ENCODE measurements at regions not wholly inside any gene's neighbourhood (a gene's known extent, or its start where the extent isn't known, plus 50 kb on each side); places are given as distances from the start of the nearest gene placed in this dataset.

DNA sequence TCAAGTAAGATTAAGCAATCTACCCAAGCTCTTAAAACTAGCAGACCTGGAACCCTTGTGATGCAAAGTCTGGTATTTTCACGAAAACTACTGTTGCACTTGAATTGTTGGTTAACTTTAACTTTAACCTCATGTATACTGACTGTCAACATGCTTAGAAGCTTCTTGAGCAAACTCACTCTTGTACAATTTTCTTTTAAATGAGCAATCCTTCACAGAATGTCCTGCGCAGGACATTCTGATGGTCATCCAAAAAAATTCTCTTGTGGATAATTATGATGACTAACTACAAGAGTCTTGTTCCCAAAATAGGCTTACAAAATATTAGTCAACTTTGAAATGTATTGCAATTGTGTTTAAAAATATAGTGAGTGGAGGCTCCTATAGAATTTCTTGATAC is 54.0 kb upstream of the PDE3A start:
- POLR2A ChIA-PET, result no interaction called here
- no peak for DNase-seq (ENCODE audit: extremely low spot score)

DNA sequence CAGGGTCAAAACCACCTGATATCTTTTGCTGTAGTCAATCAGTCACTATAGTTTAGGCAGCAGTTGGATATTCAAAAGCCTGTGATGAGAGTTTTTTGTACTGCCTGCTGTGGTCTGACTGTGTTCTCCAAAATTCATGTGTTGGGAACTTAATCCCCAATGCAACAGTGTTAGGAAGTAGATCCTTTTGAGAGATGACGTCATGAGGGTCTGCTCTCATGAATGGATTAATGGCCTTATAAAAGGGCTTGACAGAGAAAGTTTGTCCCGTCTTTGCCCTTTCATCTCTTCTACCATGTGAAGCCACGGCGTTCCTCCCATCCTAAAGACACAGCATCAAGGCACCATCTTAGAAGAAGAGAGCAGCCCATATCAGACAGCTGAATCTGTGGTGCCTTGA is 50.8 kb upstream of the PDE3A start:
- CTCF ChIA-PET, result interaction anchor here (0.9 kb wide), 1 partner anchor 22 kb away, joined by 3 read pairs; no protein-coding TSS in a partner anchor
- DNase-seq (ENCODE audit: extremely low spot score), result no peak
- POLR2A ChIA-PET, result no interaction called here
- TF ChIP-seq ZNF384 (IDR thresholded peaks at IDR 0.05), result no peak
- TF ChIP-seq HDGF (IDR thresholded peaks at IDR 0.05; ENCODE audit: borderline replicate concordance), result no peak
- no peak for TF ChIP-seq CTBP1 (IDR thresholded peaks at IDR 0.05; ENCODE audit: borderline replicate concordance)
- TF ChIP-seq SUZ12 (IDR thresholded peaks at IDR 0.05), result no peak
- TF ChIP-seq L3MBTL2 (conservative IDR thresholded peaks at IDR 0.05), result no peak
- TF ChIP-seq, protein P1, sequence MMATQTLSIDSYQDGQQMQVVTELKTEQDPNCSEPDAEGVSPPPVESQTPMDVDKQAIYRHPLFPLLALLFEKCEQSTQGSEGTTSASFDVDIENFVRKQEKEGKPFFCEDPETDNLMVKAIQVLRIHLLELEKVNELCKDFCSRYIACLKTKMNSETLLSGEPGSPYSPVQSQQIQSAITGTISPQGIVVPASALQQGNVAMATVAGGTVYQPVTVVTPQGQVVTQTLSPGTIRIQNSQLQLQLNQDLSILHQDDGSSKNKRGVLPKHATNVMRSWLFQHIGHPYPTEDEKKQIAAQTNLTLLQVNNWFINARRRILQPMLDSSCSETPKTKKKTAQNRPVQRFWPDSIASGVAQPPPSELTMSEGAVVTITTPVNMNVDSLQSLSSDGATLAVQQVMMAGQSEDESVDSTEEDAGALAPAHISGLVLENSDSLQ (IDR thresholded peaks at IDR 0.05), result no peak
- TF ChIP-seq FOXM1 (IDR thresholded peaks at IDR 0.05; ENCODE audit: borderline replicate concordance), result no peak

More for the DNA sequence above, 54.0 kb upstream of the PDE3A start:
- TF ChIP-seq ARNT (IDR thresholded peaks at IDR 0.05) (no peak), HDGF (IDR thresholded peaks at IDR 0.05; ENCODE audit: borderline replicate concordance) (no peak), FOXA1 (IDR thresholded peaks at IDR 0.05) (no peak), LEF1 (IDR thresholded peaks at IDR 0.05; ENCODE audit: borderline replicate concordance) (no peak), SUZ12 (IDR thresholded peaks at IDR 0.05) (no peak), SP1 (IDR thresholded peaks at IDR 0.05) (no peak), FOXM1 (IDR thresholded peaks at IDR 0.05; ENCODE audit: borderline replicate concordance) (no peak), NFRKB (IDR thresholded peaks at IDR 0.05) (no peak), TARDBP (IDR thresholded peaks at IDR 0.05) (no peak), CTBP1 (IDR thresholded peaks at IDR 0.05; ENCODE audit: borderline replicate concordance) (no peak)
- CTCF ChIA-PET, result no interaction called here

All from HEK293T (cell line).